GM12878 (cell line): ENCODE measurements at regions not wholly inside any gene's neighbourhood (a gene's known extent, or its start where the extent isn't known, plus 50 kb on each side); places are given as distances from the start of the nearest gene placed in this dataset.

Experiments
- ATF7 ChIP-seq: fragments of 450-650 bp; IDR thresholded peaks from 2 replicates; pipeline ENCODE4 v1.6.1; 2016; ENCODE audit warnings: low read depth, mild to moderate bottlenecking
- CEBPB ChIP-seq, 2 experiments: fragments of 150-350 bp in 1 of 2; IDR thresholded peaks; 2 replicates each; pipeline ENCODE4 v1.6.1; 2012 to 2014; ENCODE audit warnings: low read depth in 2 of 2, low read length in 2 of 2, borderline replicate concordance in 1 of 2, inconsistent platforms in 1 of 2
- MEF2B ChIP-seq: fragments of 450-650 bp; IDR thresholded peaks from 2 replicates; pipeline ENCODE4 v1.6.1; 2018; ENCODE audit warnings: mild to moderate bottlenecking, moderate library complexity; ENCODE audit not compliant: partially characterized antibody, poor library complexity, severe bottlenecking
- MXI1 ChIP-seq: fragments of 150-350 bp; IDR thresholded peaks from 2 replicates; pipeline ENCODE4 v1.6.1; 2011; ENCODE audit warnings: low read depth, mild to moderate bottlenecking, inconsistent platforms, low read length, improper control_type of control experiment
- NRF1 ChIP-seq: conservative IDR thresholded peaks from 2 replicates; pipeline ENCODE4 v1.6.1; 2011; ENCODE audit warnings: mild to moderate bottlenecking, low read depth, low read length, improper control_type of control experiment
- ZZZ3 ChIP-seq: IDR thresholded peaks from 2 replicates; pipeline ENCODE4 v1.6.1; 2011; ENCODE audit warnings: low read depth; ENCODE audit not compliant: control insufficient read depth, insufficient read length
- TF ChIP-seq, protein P1 (sequence below), 3 experiments: IDR thresholded peaks in 2 of 3; conservative IDR thresholded peaks in 1 of 3; 2 replicates each; pipeline ENCODE4 v1.5.1; 2011; ENCODE audit warnings: low read depth in 3 of 3, low read length in 3 of 3, mild to moderate bottlenecking in 3 of 3, control low read depth in 2 of 3, moderate library complexity in 2 of 3, inconsistent platforms in 1 of 3, mixed read lengths in 1 of 3; ENCODE audit not compliant: control insufficient read depth in 2 of 3, insufficient read depth in 1 of 3; ENCODE audit errors: extremely low read depth in 1 of 3
- TF ChIP-seq, protein P2 (sequence below): fragments of 450-650 bp; IDR thresholded peaks from 2 replicates; pipeline ENCODE4 v1.6.1; 2016; ENCODE audit warnings: mild to moderate bottlenecking, moderate library complexity, borderline replicate concordance

DNA sequence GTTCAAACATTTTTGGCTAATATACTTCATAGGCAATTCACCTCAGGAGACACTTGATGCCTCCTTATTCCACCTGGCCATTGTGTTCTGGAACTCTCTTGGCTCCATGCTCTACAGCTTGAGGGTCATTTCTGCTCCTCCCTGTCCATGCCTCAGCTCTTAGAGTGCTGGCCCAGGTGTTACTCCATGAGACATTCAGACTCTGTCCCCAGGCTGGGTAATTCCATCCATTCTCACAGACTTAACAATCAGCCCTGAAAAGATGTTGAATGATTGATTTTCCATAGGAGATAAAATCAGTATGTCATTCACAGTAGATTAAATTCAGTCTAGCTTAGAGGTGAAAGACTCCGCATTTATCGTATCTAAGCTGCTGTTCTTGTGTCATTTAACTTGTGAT, 168.6 kb upstream of the CWC22 start:
- TF ChIP-seq CEBPB (IDR thresholded peaks at IDR 0.05; ENCODE audit: borderline replicate concordance in 1 of 2, low read depth in 2 of 2, low read length in 2 of 2): no peak
- TF ChIP-seq, protein P1, sequence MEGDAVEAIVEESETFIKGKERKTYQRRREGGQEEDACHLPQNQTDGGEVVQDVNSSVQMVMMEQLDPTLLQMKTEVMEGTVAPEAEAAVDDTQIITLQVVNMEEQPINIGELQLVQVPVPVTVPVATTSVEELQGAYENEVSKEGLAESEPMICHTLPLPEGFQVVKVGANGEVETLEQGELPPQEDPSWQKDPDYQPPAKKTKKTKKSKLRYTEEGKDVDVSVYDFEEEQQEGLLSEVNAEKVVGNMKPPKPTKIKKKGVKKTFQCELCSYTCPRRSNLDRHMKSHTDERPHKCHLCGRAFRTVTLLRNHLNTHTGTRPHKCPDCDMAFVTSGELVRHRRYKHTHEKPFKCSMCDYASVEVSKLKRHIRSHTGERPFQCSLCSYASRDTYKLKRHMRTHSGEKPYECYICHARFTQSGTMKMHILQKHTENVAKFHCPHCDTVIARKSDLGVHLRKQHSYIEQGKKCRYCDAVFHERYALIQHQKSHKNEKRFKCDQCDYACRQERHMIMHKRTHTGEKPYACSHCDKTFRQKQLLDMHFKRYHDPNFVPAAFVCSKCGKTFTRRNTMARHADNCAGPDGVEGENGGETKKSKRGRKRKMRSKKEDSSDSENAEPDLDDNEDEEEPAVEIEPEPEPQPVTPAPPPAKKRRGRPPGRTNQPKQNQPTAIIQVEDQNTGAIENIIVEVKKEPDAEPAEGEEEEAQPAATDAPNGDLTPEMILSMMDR (IDR thresholded peaks at IDR 0.05 in 2 of 3, conservative IDR thresholded peaks at IDR 0.05 in 1 of 3; ENCODE audit: control insufficient read depth in 2 of 3, extremely low read depth in 1 of 3, insufficient read depth in 1 of 3, low read depth in 3 of 3, low read length in 3 of 3): no peak
- TF ChIP-seq ZZZ3: no peak
- TF ChIP-seq MXI1: no peak
- no peak for TF ChIP-seq ATF7
- no peak for TF ChIP-seq MEF2B
- TF ChIP-seq NRF1: no peak
- TF ChIP-seq, protein P2, sequence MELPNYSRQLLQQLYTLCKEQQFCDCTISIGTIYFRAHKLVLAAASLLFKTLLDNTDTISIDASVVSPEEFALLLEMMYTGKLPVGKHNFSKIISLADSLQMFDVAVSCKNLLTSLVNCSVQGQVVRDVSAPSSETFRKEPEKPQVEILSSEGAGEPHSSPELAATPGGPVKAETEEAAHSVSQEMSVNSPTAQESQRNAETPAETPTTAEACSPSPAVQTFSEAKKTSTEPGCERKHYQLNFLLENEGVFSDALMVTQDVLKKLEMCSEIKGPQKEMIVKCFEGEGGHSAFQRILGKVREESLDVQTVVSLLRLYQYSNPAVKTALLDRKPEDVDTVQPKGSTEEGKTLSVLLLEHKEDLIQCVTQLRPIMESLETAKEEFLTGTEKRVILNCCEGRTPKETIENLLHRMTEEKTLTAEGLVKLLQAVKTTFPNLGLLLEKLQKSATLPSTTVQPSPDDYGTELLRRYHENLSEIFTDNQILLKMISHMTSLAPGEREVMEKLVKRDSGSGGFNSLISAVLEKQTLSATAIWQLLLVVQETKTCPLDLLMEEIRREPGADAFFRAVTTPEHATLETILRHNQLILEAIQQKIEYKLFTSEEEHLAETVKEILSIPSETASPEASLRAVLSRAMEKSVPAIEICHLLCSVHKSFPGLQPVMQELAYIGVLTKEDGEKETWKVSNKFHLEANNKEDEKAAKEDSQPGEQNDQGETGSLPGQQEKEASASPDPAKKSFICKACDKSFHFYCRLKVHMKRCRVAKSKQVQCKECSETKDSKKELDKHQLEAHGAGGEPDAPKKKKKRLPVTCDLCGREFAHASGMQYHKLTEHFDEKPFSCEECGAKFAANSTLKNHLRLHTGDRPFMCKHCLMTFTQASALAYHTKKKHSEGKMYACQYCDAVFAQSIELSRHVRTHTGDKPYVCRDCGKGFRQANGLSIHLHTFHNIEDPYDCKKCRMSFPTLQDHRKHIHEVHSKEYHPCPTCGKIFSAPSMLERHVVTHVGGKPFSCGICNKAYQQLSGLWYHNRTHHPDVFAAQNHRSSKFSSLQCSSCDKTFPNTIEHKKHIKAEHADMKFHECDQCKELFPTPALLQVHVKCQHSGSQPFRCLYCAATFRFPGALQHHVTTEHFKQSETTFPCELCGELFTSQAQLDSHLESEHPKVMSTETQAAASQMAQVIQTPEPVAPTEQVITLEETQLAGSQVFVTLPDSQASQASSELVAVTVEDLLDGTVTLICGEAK: no peak
